ENCODE measurements at regions not wholly inside any gene's neighbourhood (a gene's known extent, or its start where the extent isn't known, plus 50 kb on each side); places are given as distances from the start of the nearest gene placed in this dataset.

DNA sequence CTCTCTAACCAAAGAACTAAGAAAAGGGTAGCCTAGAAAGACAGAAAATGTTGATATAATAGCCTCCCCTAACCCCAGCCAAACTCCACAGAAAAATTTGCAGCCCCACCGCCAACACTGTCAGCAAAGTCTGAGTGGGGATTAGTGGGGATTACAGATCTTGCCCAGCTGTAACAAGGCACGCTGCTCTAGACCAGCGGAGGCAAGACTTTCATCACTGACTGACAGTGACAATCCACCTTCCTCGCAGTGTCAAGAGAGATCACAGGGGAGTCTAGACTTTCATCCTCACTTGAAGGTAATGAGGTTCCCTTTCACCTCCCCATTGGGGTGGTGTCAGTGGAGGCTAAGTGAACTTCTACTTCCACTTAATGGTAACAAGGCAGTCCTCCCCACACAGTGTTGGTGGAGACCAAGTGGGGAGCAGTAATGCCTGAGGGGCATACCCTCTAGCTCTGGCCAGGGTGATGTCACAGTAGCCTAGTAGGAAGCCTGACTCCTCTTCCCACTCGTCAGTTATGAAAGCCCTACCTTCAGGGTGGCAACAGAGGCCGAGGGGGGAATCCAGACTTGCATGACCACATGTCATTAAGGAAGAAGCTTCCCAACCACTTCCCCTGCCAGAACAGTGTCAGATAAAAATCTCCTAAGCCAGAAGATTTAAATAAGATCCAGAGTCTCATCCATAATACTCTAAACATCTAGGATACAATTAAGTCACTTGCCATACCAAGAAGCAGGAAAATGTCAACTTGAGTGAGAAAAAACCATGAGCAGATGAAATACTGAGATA lies 91.7 kb upstream of the RASSF8 start:
- TF ChIP-seq CTCF (IDR thresholded peaks at IDR 0.05; ENCODE audit: borderline replicate concordance, extremely low read depth, low read length, poor library complexity, severe bottlenecking): no peak
- no peak for TF ChIP-seq EZH2 (IDR thresholded peaks at IDR 0.05; ENCODE audit: borderline replicate concordance, low read depth, low read length, severe bottlenecking)

All from DND-41 (cell line).